ENCODE measurements at regions not wholly inside any gene's neighbourhood (a gene's known extent, or its start where the extent isn't known, plus 50 kb on each side); places are given as distances from the start of the nearest gene placed in this dataset.

- no peak overlapping the region for H3K27ac ChIP-seq
- H3K27me3 ChIP-seq: no peaks in the 10 kb centered on the region
- no peak for TF ChIP-seq POLR2A (IDR thresholded peaks at IDR 0.05)
- TF ChIP-seq, protein P1, sequence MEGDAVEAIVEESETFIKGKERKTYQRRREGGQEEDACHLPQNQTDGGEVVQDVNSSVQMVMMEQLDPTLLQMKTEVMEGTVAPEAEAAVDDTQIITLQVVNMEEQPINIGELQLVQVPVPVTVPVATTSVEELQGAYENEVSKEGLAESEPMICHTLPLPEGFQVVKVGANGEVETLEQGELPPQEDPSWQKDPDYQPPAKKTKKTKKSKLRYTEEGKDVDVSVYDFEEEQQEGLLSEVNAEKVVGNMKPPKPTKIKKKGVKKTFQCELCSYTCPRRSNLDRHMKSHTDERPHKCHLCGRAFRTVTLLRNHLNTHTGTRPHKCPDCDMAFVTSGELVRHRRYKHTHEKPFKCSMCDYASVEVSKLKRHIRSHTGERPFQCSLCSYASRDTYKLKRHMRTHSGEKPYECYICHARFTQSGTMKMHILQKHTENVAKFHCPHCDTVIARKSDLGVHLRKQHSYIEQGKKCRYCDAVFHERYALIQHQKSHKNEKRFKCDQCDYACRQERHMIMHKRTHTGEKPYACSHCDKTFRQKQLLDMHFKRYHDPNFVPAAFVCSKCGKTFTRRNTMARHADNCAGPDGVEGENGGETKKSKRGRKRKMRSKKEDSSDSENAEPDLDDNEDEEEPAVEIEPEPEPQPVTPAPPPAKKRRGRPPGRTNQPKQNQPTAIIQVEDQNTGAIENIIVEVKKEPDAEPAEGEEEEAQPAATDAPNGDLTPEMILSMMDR (IDR thresholded peaks at IDR 0.05): no peak
- no peaks in the 10 kb centered on the region for H3K36me3 ChIP-seq
- no peaks in the 10 kb centered on the region for H3K9me3 ChIP-seq
- H3K4me1 ChIP-seq: no peaks in the 10 kb centered on the region
- H3K4me3 ChIP-seq: no peak overlapping the region
- DNase-seq: no peak
Measured at GRCh38 chr2:122105171-122105876, 349.9 kb downstream of the TSN start.

GRCh38 chr2:122105877-122106206, 350.4 kb downstream of the TSN start:
- H3K9me3 ChIP-seq: no peaks in the 10 kb centered on the region
- DNase-seq: no peak
- no peaks in the 10 kb centered on the region for H3K4me1 ChIP-seq
- no peak for TF ChIP-seq POLR2A (IDR thresholded peaks at IDR 0.05)
- TF ChIP-seq, protein P1 (IDR thresholded peaks at IDR 0.05): no peak
- no peaks in the 10 kb centered on the region for H3K36me3 ChIP-seq
- H3K4me3 ChIP-seq: no peak overlapping the region
- H3K27ac ChIP-seq: no peak overlapping the region
- no peaks in the 10 kb centered on the region for H3K27me3 ChIP-seq

- no peaks in the 10 kb centered on the region for H3K36me3 ChIP-seq
- H3K27me3 ChIP-seq: no peaks in the 10 kb centered on the region
- H3K4me3 ChIP-seq: no peak overlapping the region
- H3K27ac ChIP-seq: no peak overlapping the region
- H3K9me3 ChIP-seq: no peaks in the 10 kb centered on the region
- no peak for DNase-seq
- TF ChIP-seq POLR2A (IDR thresholded peaks at IDR 0.05): no peak
- TF ChIP-seq, protein P1 (IDR thresholded peaks at IDR 0.05): no peak
- H3K4me1 ChIP-seq: no peaks in the 10 kb centered on the region
Measured at GRCh38 chr2:122108186-122108585, 352.7 kb downstream of the TSN start.

DNA sequence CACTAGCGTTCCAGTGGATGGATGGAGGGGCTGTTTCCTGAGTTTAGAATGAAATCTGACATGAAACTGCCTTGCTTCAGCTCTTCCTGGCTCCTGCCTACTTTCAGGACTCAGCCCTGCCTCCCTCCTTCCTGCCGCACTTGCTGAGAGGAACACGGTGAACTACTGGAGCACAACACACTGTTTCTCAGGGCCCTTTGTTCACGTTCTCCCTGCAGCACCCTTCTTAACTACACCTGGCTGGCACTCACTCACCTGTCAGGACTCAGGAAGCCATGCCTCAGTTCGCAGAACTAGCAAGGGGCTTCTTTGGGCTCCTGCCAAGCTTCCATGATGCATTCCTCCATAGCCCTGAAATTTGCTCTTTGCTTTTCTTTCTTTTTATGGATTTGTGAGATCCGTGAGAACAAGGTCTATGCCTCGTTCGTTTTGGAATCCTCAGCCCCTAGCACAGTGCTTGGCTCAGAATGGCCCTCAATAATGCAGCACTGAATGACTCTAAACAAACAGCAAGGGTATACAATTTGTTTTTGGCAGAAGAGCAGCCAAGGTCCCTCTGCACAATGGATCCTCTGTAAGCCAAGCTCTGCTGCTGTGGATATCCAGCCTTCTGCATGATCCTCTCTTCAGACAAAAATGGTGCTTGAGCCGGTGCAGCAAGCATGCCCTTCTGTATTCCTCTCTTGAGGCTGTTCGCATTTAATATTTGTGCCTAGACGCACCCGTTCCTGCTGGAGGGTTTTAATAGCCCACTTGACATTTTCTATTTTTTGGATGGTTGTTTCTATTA, 357.0 kb downstream of the TSN start:
- H3K9me3 ChIP-seq: no peaks in the 10 kb centered on the region
- H3K4me3 ChIP-seq: no peak overlapping the region
- H3K27ac ChIP-seq: no peak overlapping the region
- no peaks in the 10 kb centered on the region for H3K36me3 ChIP-seq
- DNase-seq: no peak
- no peak for TF ChIP-seq POLR2A (IDR thresholded peaks at IDR 0.05)
- TF ChIP-seq, protein P1 (IDR thresholded peaks at IDR 0.05): no peak
- H3K27me3 ChIP-seq: no peaks in the 10 kb centered on the region
- no peaks in the 10 kb centered on the region for H3K4me1 ChIP-seq

DNA sequence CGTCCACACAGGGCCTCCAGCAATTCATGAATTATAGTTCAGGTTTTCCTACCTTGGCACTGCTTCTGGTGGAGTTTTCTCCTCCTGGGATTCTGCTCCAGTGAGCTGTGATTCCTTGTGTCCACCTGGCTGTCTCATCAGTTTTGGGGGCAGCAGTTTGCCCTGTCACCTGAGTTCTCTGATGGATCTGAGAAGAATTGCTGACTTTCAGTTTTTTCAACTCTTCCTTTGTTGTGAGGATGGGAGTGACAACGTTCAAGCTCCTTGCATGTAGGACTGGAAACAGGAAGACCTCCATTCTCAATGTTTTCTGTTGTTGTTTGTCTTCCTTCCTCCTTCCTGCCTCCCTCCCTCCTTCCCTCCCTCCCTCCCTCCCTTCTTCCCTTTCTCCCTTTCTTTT, 359.0 kb downstream of the TSN start:
- Histone ChIP-seq H3K36me3 (no peaks in the 10 kb centered on the region), H3K27ac (no peak overlapping the region), H3K4me3 (no peak overlapping the region), H3K9me3 (no peaks in the 10 kb centered on the region), H3K27me3 (no peaks in the 10 kb centered on the region), H3K4me1 (no peaks in the 10 kb centered on the region)
- no peak for DNase-seq
- no peak for TF ChIP-seq POLR2A (IDR thresholded peaks at IDR 0.05)
- TF ChIP-seq, protein P1 (IDR thresholded peaks at IDR 0.05): no peak

Data from Peyer's patch (tissue), 4 donors.